Fibroblast of skin of scalp (primary cell): ENCODE measurements at regions not wholly inside any gene's neighbourhood (a gene's known extent, or its start where the extent isn't known, plus 50 kb on each side); places are given as distances from the start of the nearest gene placed in this dataset.
"Not testable (repeated sequence)": the region's sequence is repeated elsewhere in the genome, so short reads cannot be mapped to it uniquely, and the experiment has no call there.

Experiments
- DNase-seq: peaks from one replicate; pipeline ENCODE4 v3.0.0-alpha.2; 2013

GRCh38 chr4:188665491-188666457, 526.5 kb downstream of the TRIML1 start:
- no peak for DNase-seq

GRCh38 chr4:188678691-188679090, 539.5 kb downstream of the TRIML1 start:
- not testable (repeated sequence) for DNase-seq

GRCh38 chr4:188680004-188680666, 540.9 kb downstream of the TRIML1 start:
- no peak for DNase-seq

- no peak for DNase-seq
Observed at GRCh38 chr4:188680667-188681063, 541.4 kb downstream of the TRIML1 start.

- no peak for DNase-seq
Observed at GRCh38 chr4:188682321-188682720, 543.1 kb downstream of the TRIML1 start.

- DNase-seq, result peak; percentile 27
Observed at GRCh38 chr4:188683571-188683970, 544.3 kb downstream of the TRIML1 start.

GRCh38 chr4:188688956-188689355, 549.7 kb downstream of the TRIML1 start:
- DNase-seq, result no peak

GRCh38 chr4:188691811-188692210, 552.6 kb downstream of the TRIML1 start:
- DNase-seq, result peak; percentile 62

- no peak for DNase-seq
Observed at GRCh38 chr4:188695261-188695660, 556.0 kb downstream of the TRIML1 start.

- no peak for DNase-seq
Observed at GRCh38 chr4:188697243-188697642, 558.0 kb downstream of the TRIML1 start.

- no peak for DNase-seq
Observed at GRCh38 chr4:188701952-188702351, 562.7 kb downstream of the TRIML1 start.

GRCh38 chr4:188704288-188704687, 565.0 kb downstream of the TRIML1 start:
- DNase-seq, result no peak

- no peak for DNase-seq
Observed at GRCh38 chr4:188707036-188707435, 567.8 kb downstream of the TRIML1 start.

GRCh38 chr4:188714501-188714900, 575.3 kb downstream of the TRIML1 start:
- DNase-seq, result peak; percentile 70

GRCh38 chr4:188714907-188715306, 575.7 kb downstream of the TRIML1 start:
- DNase-seq, result peak; percentile 82

GRCh38 chr4:188717661-188718060, 578.4 kb downstream of the TRIML1 start:
- no peak for DNase-seq

- no peak for DNase-seq
Observed at GRCh38 chr4:188719794-188720193, 580.6 kb downstream of the TRIML1 start.

- DNase-seq, result peak; percentile 27
Observed at GRCh38 chr4:188722911-188723310, 583.7 kb downstream of the TRIML1 start.

- no peak for DNase-seq
Observed at GRCh38 chr4:188727746-188728145, 588.5 kb downstream of the TRIML1 start.

- DNase-seq, result peak; percentile 9
Observed at GRCh38 chr4:188728359-188728758, 589.1 kb downstream of the TRIML1 start.

GRCh38 chr4:188732131-188732530, 592.9 kb downstream of the TRIML1 start:
- DNase-seq, result no peak

GRCh38 chr4:188735082-188735481, 595.8 kb downstream of the TRIML1 start:
- no peak for DNase-seq

GRCh38 chr4:188737251-188738002, 598.2 kb downstream of the TRIML1 start:
- no peak for DNase-seq
